Adrenal gland (tissue), 5 donors: ENCODE measurements at regions not wholly inside any gene's neighbourhood (a gene's known extent, or its start where the extent isn't known, plus 50 kb on each side); places are given as distances from the start of the nearest gene placed in this dataset.
"Not testable (repeated sequence)": the region's sequence is repeated elsewhere in the genome, so short reads cannot be mapped to it uniquely, and the experiment has no call there.

Source experiments
- CTCF ChIP-seq, 6 experiments: fragments of 450-650 bp in 4 of 6; fragments of 200-600 bp in 2 of 6; sonication (generic) in 1 of 6; IDR thresholded peaks; 1 replicate in 5 of 6; 2 replicates in 1 of 6; pipeline versions ENCODE4 v1.5.1 to v1.8.0; 2016 to 2021; ENCODE audit warnings: antibody characterized with exemption in 6 of 6, mild to moderate bottlenecking in 2 of 6, moderate library complexity in 1 of 6
- POLR2A ChIP-seq, 2 donors: fragments of 450-650 bp; IDR thresholded peaks; one replicate each; pipeline ENCODE4 v1.6.1; 2017; ENCODE audit warnings: antibody characterized with exemption in 2 of 2, mild to moderate bottlenecking in 2 of 2, moderate library complexity in 1 of 2
- donor health status: DM: no; HTN: no; CAD: no.

- not testable (repeated sequence) for TF ChIP-seq CTCF, POLR2A (IDR thresholded peaks at IDR 0.05)
Measured at GRCh38 chr2:111356512-111357031, 235.9 kb downstream of the BCL2L11 start.
